A673 (cell line): ENCODE measurements at regions not wholly inside any gene's neighbourhood (a gene's known extent, or its start where the extent isn't known, plus 50 kb on each side); places are given as distances from the start of the nearest gene placed in this dataset.

ENCODE experiments used
- BruUV-seq: library from RNA; stranded (reverse); fragments of 400-500 nt; replicated peaks from 2 replicates; lab custom pipeline; 2021; lab: Mats Ljungman, UMichigan
- CTCF ChIA-PET: fragments of 300-600 bp; sonication (Branson Sonifier 250); formaldehyde crosslinking; loops from one replicate; lab custom pipeline; 2022; ENCODE audit warnings: antibody characterized with exemption; lab: Charles Lee
- POLR2A ChIA-PET: fragments of 300-600 bp; sonication (Branson Sonifier 250); formaldehyde crosslinking; loops from one replicate; lab custom pipeline; 2022; ENCODE audit warnings: antibody characterized with exemption; ENCODE audit not compliant: low non-redundant PET; lab: Charles Lee
- DNase-seq: peaks from one replicate; pipeline ENCODE4 v3.0.0-alpha.2; 2015; ENCODE audit warnings: low spot score
- H3K27ac ChIP-seq: fragments of 200-600 bp; sonication (generic); 2 replicates; pipeline ENCODE4 v1.5.1; 2016; ENCODE audit warnings: mixed run types, low read depth, mild to moderate bottlenecking, mixed read lengths, antibody characterized with exemption, low read length; ENCODE audit not compliant: poor library complexity, severe bottlenecking
- H3K27me3 ChIP-seq: fragments of 200-600 bp; sonication (generic); replicated peaks from 2 replicates; pipeline ENCODE4 v1.6.1; 2017; ENCODE audit warnings: mixed run types, low read depth, mild to moderate bottlenecking, mixed read lengths, antibody characterized with exemption, low read length; ENCODE audit not compliant: insufficient read depth, poor library complexity
- H3K36me3 ChIP-seq: fragments of 200-600 bp; sonication (generic); 2 replicates; pipeline ENCODE4 v1.6.1; 2016; ENCODE audit warnings: mixed run types, mild to moderate bottlenecking, mixed read lengths, antibody characterized with exemption, low read length; ENCODE audit not compliant: insufficient read depth, poor library complexity, severe bottlenecking
- H3K4me1 ChIP-seq: fragments of 200-600 bp; sonication (generic); 2 replicates; pipeline ENCODE4 v1.6.1; 2017; ENCODE audit warnings: mixed run types, mild to moderate bottlenecking, mixed read lengths, antibody characterized with exemption, low read length; ENCODE audit not compliant: insufficient read depth, poor library complexity, severe bottlenecking
- H3K4me3 ChIP-seq: fragments of 200-600 bp; sonication (generic); 2 replicates; pipeline ENCODE4 v1.5.1; 2016; ENCODE audit warnings: low read depth, mixed run types, mild to moderate bottlenecking, mixed read lengths, low read length; ENCODE audit not compliant: poor library complexity, severe bottlenecking
- H3K9me3 ChIP-seq: fragments of 200-600 bp; sonication (generic); 2 replicates; pipeline ENCODE4 v1.6.1; 2016; ENCODE audit warnings: mixed run types, low read depth, mild to moderate bottlenecking, mixed read lengths, antibody characterized with exemption, low read length; ENCODE audit not compliant: poor library complexity, severe bottlenecking
- EZH2 ChIP-seq: fragments of 200-600 bp; sonication (generic); IDR thresholded peaks from 2 replicates; pipeline ENCODE4 v1.6.1; 2017; ENCODE audit warnings: borderline replicate concordance, low read depth, mild to moderate bottlenecking, mixed read lengths, antibody characterized with exemption, low read length; ENCODE audit not compliant: poor library complexity, severe bottlenecking
- intact Hi-C: fragments of 100-400 bp; cut with micrococcal nuclease; formaldehyde crosslinking; loops from one replicate; pipeline ENCODE4 v1.10.0; 2022; ENCODE audit not compliant: unreplicated experiment
- TF ChIP-seq, protein P1 (sequence below): fragments of 300-800, 200-600 bp; sonication (generic); conservative IDR thresholded peaks from 2 replicates; pipeline ENCODE4 v1.5.1; 2017; ENCODE audit warnings: low read depth, mild to moderate bottlenecking, antibody characterized with exemption, low read length, moderate library complexity, mixed read lengths

DNA sequence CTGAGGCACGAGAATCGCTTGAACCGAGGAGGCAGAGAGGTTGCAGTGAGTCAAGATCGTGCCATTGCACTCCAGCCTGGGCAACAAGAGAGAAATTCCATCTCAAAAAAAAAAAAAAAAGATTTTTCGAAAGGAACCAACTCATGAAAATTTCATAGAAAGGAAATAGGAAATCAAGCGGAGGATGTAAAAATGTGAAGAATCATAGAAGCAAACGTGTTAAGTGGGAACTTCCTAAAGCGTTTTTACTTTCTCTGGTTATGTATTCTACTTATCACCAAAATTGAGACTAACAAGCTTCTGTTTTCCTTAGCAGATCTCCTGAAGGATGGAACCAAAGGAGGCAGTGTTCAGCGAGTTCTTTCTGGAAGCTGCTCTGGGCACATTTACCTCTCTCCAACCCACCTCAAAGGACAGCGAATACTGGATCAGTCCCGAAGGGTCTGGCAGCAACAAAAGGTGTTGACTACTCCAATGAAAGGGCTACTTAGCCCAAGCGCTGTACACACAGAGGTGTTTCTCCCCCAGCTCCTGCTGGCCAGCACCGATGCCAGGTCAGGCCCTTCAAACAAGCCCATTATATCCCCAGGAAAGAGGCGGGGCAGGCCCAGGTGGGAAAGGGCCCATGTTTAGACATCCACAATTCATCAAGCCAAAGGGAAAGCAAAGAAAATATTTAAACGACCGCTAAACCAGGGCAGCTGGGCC lies 327.5 kb upstream of the JARID2 start:
- ChIA-PET POLR2A (no interaction called here), CTCF (no interaction called here)
- Histone ChIP-seq H3K27me3 (no peaks in the 10 kb centered on the region), H3K27ac (no peak overlapping the region), H3K4me1 (peaks cover 5% of the 10 kb centered on the region), H3K9me3 (no peaks in the 10 kb centered on the region), H3K4me3 (no peak overlapping the region), H3K36me3 (no peaks in the 10 kb centered on the region)
- TF ChIP-seq, protein P1, sequence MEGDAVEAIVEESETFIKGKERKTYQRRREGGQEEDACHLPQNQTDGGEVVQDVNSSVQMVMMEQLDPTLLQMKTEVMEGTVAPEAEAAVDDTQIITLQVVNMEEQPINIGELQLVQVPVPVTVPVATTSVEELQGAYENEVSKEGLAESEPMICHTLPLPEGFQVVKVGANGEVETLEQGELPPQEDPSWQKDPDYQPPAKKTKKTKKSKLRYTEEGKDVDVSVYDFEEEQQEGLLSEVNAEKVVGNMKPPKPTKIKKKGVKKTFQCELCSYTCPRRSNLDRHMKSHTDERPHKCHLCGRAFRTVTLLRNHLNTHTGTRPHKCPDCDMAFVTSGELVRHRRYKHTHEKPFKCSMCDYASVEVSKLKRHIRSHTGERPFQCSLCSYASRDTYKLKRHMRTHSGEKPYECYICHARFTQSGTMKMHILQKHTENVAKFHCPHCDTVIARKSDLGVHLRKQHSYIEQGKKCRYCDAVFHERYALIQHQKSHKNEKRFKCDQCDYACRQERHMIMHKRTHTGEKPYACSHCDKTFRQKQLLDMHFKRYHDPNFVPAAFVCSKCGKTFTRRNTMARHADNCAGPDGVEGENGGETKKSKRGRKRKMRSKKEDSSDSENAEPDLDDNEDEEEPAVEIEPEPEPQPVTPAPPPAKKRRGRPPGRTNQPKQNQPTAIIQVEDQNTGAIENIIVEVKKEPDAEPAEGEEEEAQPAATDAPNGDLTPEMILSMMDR, result no peak
- no TSS peak for BruUV-seq
- no peak for DNase-seq
- intact Hi-C loops, result no loop called here

DNA sequence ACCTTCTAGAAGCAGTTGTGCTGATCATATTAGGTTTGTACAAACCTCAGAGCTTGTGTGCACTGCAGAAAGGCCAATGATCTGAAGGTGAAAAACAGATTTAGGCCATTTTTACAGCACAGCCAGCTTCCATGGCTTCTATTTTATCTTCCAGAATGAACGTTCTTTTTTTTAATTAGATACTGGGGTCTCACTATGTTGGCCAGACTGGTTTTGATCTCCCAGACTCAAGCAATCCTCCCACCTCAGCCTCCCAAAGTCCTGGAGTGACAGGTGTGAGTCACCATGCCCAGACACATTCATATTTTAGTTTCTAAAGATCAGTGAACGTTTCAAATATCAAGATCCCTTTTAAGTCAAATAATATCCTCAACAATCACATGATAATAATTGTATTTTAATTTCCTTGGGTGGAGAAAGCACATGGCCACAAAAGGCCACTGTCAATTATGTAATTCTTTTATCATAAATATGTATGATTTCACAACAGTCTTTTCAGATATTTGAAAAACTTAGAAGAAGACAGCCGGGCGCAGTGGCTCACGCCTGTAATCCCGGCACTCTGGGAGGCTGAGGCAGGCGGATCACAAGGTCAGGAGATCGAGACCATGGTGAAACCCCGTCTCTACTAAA lies 326.7 kb upstream of the JARID2 start:
- intact Hi-C loops, result no loop called here
- Histone ChIP-seq H3K36me3 (no peaks in the 10 kb centered on the region), H3K27ac (no peak overlapping the region), H3K4me3 (no peak overlapping the region), H3K4me1 (peaks cover 1% of the 10 kb centered on the region), H3K27me3 (no peaks in the 10 kb centered on the region), H3K9me3 (no peaks in the 10 kb centered on the region)
- TF ChIP-seq EZH2, result no peak
- TF ChIP-seq, protein P1, result no peak
- ChIA-PET CTCF (no interaction called here), POLR2A (no interaction called here)
- no TSS peak for BruUV-seq
- no peak for DNase-seq

DNA sequence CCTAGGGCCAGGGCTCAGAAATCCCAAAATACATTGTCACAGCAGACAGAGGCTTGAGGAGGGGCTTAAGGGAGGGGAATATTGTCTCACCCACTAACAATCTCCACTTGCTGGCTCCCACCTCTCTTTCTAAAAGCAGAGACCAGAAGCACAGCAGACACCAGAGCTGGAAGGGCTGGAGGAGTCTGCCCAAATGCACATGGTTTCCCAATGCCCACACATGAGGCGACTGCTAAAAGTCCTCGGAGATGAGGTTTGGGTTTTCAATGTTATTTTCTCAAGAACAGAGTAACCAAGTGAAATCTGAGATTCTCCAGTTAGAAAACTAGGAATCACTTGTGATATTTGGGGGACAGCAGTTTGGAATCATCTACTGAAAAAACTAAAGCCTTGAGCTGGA lies 325.6 kb upstream of the JARID2 start:
- no peak overlapping the region for H3K4me3 ChIP-seq
- no peak overlapping the region for H3K27ac ChIP-seq
- ChIA-PET CTCF (no interaction called here), POLR2A (interaction anchor here (0.6 kb wide), 1 partner anchor 575 kb away, joined by 3 read pairs; no protein-coding TSS in a partner anchor)
- H3K36me3 ChIP-seq, result no peaks in the 10 kb centered on the region
- no TSS peak for BruUV-seq
- no peak for DNase-seq
- H3K4me1 ChIP-seq, result peaks cover 4% of the 10 kb centered on the region
- no peaks in the 10 kb centered on the region for H3K9me3 ChIP-seq
- intact Hi-C loops, result no loop called here
- TF ChIP-seq, protein P1, result no peak
- TF ChIP-seq EZH2, result no peak
- no peaks in the 10 kb centered on the region for H3K27me3 ChIP-seq
